ENCODE measurements at regions not wholly inside any gene's neighbourhood (a gene's known extent, or its start where the extent isn't known, plus 50 kb on each side); places are given as distances from the start of the nearest gene placed in this dataset.

DNA sequence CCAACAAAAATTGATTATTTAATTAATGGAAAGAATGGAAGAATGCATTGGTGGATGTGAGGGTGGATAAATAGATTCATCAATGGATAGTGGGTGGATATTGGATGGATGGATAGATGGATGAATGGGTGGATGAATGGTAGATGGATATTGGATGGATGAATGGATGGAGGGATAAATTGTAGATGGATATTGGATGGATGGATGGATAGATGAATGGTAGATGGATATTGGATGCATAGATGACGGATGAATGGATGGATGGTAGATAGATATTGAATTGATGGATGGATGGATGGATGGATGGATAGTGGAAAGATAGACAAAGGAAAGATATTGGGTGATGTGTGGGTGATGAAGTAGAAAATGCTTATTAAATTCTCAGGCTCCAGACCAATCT, 123.6 kb upstream of the KAZN start:
- no peak overlapping the region for H3K4me2 ChIP-seq (ENCODE audit: low read depth, low read length, poor library complexity, severe bottlenecking)
- H2AFZ ChIP-seq (ENCODE audit: low read depth, low read length, severe bottlenecking): no peak overlapping the region
- H3K27me3 ChIP-seq (ENCODE audit: low read length): peaks cover 3% of the 10 kb centered on the region; the same call in 1 of the 2 replicates
- H4K20me1 ChIP-seq (ENCODE audit: low read depth, low read length): no peaks in the 10 kb centered on the region
- no peak overlapping the region for H3K27ac ChIP-seq (ENCODE audit: low read depth, low read length)
- no peaks in the 10 kb centered on the region for H3K9me3 ChIP-seq (ENCODE audit: insufficient read depth, low read length)
- no peaks in the 10 kb centered on the region for H3K79me2 ChIP-seq (ENCODE audit: insufficient read depth, low read length)
- H3K9me2 ChIP-seq (replicated peaks; ENCODE audit: insufficient read depth, low read length): no peaks in the 10 kb centered on the region
- H3K36me3 ChIP-seq (ENCODE audit: low read length): no peaks in the 10 kb centered on the region
- no peaks in the 10 kb centered on the region for H3F3A ChIP-seq (ENCODE audit: insufficient read depth)
- no peak overlapping the region for H3K4me3 ChIP-seq (ENCODE audit: insufficient read depth, low read length, poor library complexity, severe bottlenecking)
- no peak overlapping the region for H3K9ac ChIP-seq (ENCODE audit: low read length)
- no peak for TF ChIP-seq EZH2phosphoT487 (conservative IDR thresholded peaks at IDR 0.05; ENCODE audit: low read length)
- TF ChIP-seq CTCF (IDR thresholded peaks at IDR 0.05; ENCODE audit: insufficient read depth, low read length, poor library complexity, severe bottlenecking): no peak

- H2AFZ ChIP-seq (ENCODE audit: low read depth, low read length, severe bottlenecking): no peak overlapping the region
- H3F3A ChIP-seq (ENCODE audit: insufficient read depth): no peaks in the 10 kb centered on the region
- no peak overlapping the region for H3K4me3 ChIP-seq (ENCODE audit: insufficient read depth, low read length, poor library complexity, severe bottlenecking)
- no peaks in the 10 kb centered on the region for H3K9me2 ChIP-seq (replicated peaks; ENCODE audit: insufficient read depth, low read length)
- H3K27ac ChIP-seq (ENCODE audit: low read depth, low read length): no peak overlapping the region
- no peaks in the 10 kb centered on the region for H4K20me1 ChIP-seq (ENCODE audit: low read depth, low read length)
- no peaks in the 10 kb centered on the region for H3K79me2 ChIP-seq (ENCODE audit: insufficient read depth, low read length)
- H3K27me3 ChIP-seq (ENCODE audit: low read length): peaks cover 2% of the 10 kb centered on the region; the same call in 1 of the 2 replicates
- H3K36me3 ChIP-seq (ENCODE audit: low read length): no peaks in the 10 kb centered on the region
- no peak overlapping the region for H3K9ac ChIP-seq (ENCODE audit: low read length)
- H3K9me3 ChIP-seq (ENCODE audit: insufficient read depth, low read length): no peaks in the 10 kb centered on the region
- no peak overlapping the region for H3K4me2 ChIP-seq (ENCODE audit: low read depth, low read length, poor library complexity, severe bottlenecking)
- TF ChIP-seq EZH2phosphoT487 (conservative IDR thresholded peaks at IDR 0.05; ENCODE audit: low read length) (no peak), CTCF (IDR thresholded peaks at IDR 0.05; ENCODE audit: insufficient read depth, low read length, poor library complexity, severe bottlenecking) (no peak)
Measured at GRCh38 chr1:14476170-14476955, 122.1 kb upstream of the KAZN start.

- Histone ChIP-seq H3K9me3 (ENCODE audit: insufficient read depth, low read length) (no peaks in the 10 kb centered on the region), H4K20me1 (ENCODE audit: low read depth, low read length) (no peaks in the 10 kb centered on the region), H3K4me2 (ENCODE audit: low read depth, low read length, poor library complexity, severe bottlenecking) (no peak overlapping the region), H3K79me2 (ENCODE audit: insufficient read depth, low read length) (no peaks in the 10 kb centered on the region), H3F3A (ENCODE audit: insufficient read depth) (no peaks in the 10 kb centered on the region), H3K9ac (ENCODE audit: low read length) (no peak overlapping the region), H3K36me3 (ENCODE audit: low read length) (no peaks in the 10 kb centered on the region), H3K27ac (ENCODE audit: low read depth, low read length) (no peak overlapping the region), H2AFZ (ENCODE audit: low read depth, low read length, severe bottlenecking) (no peak overlapping the region), H3K9me2 (replicated peaks; ENCODE audit: insufficient read depth, low read length) (no peaks in the 10 kb centered on the region), H3K27me3 (ENCODE audit: low read length) (no peaks in the 10 kb centered on the region), H3K4me3 (ENCODE audit: insufficient read depth, low read length, poor library complexity, severe bottlenecking) (no peak overlapping the region)
- TF ChIP-seq CTCF (IDR thresholded peaks at IDR 0.05; ENCODE audit: insufficient read depth, low read length, poor library complexity, severe bottlenecking): no peak
- no peak for TF ChIP-seq EZH2phosphoT487 (conservative IDR thresholded peaks at IDR 0.05; ENCODE audit: low read length)
Measured at GRCh38 chr1:14478120-14478519, 120.4 kb upstream of the KAZN start.

All from SU-DHL-6 (cell line).